ENCODE measurements at regions not wholly inside any gene's neighbourhood (a gene's known extent, or its start where the extent isn't known, plus 50 kb on each side); places are given as distances from the start of the nearest gene placed in this dataset.
"Not testable (repeated sequence)": the region's sequence is repeated elsewhere in the genome, so short reads cannot be mapped to it uniquely, and the experiment has no call there.

- no peak for DNase-seq
Observed at GRCh38 chr7:80082213-80082612, 52.4 kb upstream of the GNAI1 start.

DNA sequence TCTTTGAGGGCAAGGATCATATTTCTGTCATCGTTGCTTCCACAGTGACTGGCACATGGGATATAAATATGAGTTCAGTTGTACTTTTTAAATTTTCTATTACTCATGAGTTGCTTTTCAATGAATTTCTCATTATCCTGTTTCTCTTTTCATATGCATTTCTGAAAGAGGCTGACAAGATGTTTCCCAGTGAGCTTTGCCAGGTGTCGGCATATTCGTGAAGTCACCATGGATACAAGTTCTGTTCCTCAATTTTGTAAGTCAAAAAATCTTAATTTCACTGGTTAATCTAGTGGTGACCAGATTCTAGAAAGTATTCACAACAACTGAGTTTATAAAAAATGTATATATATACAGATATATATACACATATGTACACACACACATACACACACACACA, 55.7 kb upstream of the GNAI1 start:
- no peak for DNase-seq

DNA sequence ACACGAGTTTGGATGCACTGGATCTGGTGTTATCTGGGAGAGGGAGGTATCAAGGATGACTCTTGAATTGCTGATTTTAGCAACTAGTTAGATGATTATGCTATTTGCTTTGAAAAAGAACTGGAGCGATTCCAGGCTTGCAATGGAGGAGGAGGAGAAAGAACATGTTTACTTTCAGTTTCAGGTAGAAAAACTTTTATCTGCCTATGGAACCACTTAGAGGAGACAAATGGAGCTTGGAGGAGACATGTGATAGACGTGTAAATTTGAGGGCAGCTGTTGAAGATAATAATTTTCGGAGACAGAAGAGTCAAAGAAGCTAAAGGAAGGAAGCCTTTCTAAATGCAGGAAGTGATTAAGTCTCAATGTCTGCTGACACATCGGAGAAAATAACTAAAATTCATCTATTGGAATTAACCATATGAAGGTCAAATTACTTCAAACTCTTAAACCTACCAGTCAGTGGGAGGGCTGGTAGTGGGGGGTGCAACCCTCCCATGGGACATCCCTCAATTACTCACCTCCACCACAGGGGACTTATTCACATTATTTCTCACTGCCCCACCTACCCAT, 56.4 kb upstream of the GNAI1 start:
- no peak for DNase-seq

DNA sequence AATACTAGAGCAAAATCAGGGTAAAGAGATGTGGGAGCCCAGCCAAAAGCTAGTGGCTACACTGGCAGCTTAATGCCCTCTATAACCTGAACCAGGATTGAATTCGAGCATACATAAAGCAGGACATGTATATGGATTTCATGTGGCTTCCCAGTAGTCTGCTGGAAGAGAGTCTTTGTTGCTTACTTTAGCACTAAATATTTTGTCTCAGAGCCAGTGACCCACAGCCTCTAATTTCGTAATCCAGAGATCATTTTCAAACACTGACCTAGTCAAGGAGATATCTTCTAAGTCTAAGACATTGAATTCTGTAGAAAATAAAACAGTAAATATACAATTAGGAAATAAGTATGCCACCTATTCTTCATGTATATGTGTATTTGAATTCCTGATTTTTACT, 64.2 kb upstream of the GNAI1 start:
- DNase-seq, result no peak

GRCh38 chr7:80066639-80067038, 68.0 kb upstream of the GNAI1 start:
- DNase-seq, result no peak

- DNase-seq, result no peak
Observed at GRCh38 chr7:80063834-80064233, 70.8 kb upstream of the GNAI1 start.

- DNase-seq, result no peak
Observed at GRCh38 chr7:80060218-80060806, 74.3 kb upstream of the GNAI1 start.

GRCh38 chr7:80057488-80057887, 77.1 kb upstream of the GNAI1 start:
- no peak for DNase-seq

- DNase-seq, result no peak
Observed at GRCh38 chr7:80054356-80054755, 80.3 kb upstream of the GNAI1 start.

DNA sequence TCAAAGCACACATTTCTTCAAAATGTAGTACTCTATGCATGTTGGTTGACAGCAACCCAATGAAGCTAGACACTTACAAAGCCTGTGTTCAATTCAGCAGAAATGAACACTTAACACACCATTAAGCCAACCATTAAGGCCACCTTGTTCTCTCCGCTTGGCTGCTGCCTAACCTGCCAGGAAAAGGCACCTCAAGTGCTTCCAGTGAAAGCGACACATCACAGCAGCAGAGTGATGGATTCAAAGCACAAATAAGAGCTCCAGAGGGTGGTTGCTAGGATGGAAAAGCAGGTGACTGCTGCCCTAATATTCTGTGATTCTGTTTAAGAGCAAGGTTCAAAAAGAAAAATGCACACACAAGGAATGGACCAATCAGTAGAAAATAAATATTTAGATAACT, 81.5 kb upstream of the GNAI1 start:
- DNase-seq, result no peak

DNA sequence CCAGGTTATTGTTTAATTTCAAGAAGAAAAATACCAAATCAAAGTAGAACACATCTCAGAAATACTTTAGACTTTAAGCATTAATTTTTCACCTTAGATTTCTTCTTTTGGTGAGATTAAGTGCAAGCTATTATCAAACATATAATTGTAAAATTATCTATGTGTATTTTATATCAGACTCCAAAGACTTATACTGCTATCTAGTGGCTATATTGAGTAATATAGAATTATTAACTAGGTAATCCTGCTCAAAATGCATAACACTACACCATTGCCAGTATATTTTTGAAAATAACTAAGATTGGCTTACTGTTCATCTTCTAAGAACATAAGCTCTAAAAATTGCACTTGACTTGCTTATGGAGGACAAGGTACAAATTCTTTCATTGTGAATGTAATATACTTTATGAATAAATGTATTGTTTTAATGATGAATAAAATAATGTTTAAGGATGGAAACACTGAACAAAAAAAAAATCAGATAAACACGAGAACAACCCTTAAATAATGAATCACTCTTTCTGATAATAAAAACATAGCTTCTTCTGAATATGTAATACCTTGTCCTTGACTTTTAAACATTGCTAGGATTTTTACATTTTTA, 86.7 kb upstream of the GNAI1 start:
- DNase-seq, result no peak

GRCh38 chr7:80047032-80047431, 87.6 kb upstream of the GNAI1 start:
- no peak for DNase-seq

DNA sequence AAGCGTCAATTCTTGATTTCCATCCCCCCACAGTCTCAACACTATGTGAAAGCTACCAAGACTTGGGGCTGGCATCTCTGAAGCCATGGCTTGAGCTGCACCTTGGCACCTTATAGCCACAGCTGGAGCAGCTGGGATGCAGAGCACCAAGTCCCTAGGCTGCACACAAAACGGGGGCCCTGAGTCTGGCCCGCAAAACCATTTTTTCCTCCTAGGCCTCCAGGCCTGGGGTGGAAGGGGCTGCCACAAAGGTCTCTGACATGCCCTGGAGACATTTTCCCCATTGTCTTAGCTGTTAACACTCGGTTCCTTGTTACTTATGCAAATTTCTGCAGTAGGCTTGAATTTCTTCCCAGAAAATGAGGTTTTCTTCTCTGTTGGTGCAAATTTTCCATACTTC, 89.8 kb upstream of the GNAI1 start:
- DNase-seq, result no peak

- DNase-seq, result no peak
Observed at GRCh38 chr7:80040752-80041151, 93.9 kb upstream of the GNAI1 start.

GRCh38 chr7:80040335-80040734, 94.3 kb upstream of the GNAI1 start:
- DNase-seq, result no peak

DNA sequence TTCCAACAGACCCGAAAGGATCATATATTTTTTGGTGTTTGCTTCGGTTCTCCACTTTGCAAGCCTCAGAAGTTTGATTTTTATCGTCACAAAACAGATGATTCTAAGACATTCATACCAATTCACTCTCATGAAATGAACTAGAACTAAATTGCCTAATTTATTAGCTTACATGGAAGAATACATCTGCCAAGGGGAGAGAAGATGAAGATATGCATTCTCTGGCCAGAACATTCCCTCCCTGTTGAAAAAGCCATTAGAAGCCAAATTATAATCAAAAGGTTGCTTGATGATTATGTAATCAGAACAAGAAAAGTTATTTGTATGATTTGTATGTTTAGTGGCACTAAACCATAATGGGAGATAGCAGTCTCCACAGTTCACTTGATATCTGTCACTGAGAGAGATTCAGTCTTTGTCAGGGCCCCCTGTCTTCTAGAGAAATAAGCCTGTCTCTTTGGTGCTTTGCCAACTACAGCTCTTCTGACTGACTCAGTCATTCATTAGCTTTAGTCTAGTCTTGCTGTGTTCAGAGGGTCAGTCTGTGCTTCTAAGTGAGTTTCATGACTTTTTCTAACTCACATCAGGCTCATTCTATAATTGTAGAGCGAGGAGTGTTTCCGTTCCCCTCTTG, 95.3 kb upstream of the GNAI1 start:
- DNase-seq, result no peak

DNA sequence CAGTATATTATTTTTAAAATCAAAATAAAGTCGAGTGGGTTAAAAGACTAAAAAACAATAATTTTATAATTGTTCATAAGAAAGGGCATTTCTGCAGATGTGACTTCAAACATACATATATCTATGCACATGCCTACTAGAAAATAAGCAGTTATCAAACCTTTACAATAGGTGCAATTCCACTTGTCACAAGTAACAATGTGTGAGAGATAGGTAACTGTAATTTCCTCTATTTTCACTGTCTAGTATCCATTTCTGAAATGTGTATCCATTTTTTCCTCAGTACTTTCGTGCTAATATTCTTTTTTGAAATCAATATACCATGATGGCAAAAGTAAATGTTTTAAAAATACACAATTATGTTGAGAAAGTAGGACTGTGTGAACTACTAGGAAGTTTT, 96.9 kb upstream of the GNAI1 start:
- no peak for DNase-seq

DNA sequence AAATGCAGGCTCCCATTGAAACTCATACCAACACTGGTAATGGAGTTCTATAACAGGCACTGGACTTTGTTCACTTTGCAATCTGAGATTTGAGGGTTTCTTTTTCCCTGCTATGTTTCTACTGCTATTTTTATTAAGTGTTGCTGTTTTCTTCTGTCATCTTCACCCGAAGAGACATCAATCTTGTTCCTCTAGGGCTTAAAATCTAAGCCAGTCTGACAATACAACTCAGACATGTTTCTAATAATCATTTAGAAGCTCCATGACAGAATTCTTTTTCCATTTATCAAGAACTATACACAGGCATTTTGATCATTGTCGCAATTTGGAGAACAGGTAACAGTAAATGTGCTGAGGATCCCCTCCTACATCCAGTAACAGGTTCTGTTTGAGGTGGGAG, 98.5 kb upstream of the GNAI1 start:
- DNase-seq, result no peak

DNA sequence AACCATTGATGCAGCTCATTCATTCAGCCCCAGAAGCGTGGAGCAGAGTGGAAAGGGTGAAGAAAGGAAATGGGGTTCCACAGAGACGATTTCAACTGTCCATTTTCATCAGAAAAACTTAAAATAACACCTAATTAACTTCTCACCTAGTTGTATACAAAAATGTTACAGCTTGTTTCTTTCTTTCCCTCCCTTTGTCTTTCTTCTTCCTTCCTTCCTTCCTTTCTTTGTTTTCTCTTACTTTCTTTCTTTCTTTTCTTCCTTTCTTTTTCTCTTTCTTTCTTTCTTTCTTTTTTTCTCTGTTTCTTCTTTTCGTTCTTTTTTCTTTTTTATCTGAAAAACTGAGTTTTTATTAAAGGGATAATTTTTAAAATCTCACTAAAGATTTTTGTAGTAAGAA, 105.9 kb upstream of the GNAI1 start:
- no peak for DNase-seq

- no peak for DNase-seq
Observed at GRCh38 chr7:80027611-80028173, 106.9 kb upstream of the GNAI1 start.

- no peak for DNase-seq
Observed at GRCh38 chr7:80026766-80027165, 107.9 kb upstream of the GNAI1 start.

- not testable (repeated sequence) for DNase-seq
Observed at GRCh38 chr7:80020277-80020676, 114.4 kb upstream of the GNAI1 start.

DNA sequence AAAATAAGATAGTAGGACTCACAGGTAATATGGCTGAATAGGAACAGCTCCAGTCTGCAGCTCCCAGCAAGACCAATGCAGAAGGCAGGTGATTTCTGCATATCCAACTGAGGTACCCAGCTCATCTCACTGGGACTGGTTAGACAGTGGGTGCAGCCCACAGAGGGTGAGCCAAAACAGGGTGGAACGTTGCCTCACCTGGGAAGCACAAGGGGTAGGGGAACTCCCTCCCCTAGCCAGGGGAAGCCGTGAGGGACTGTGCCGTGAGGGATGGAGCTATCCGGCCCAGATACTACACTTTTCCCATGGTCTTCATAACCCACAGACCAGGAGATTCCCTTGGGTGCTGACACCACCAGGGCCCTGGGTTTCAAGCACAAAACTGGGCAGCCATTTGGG, 114.8 kb upstream of the GNAI1 start:
- not testable (repeated sequence) for DNase-seq
